Right atrium auricular region (tissue), 2 donors: ENCODE measurements at regions not wholly inside any gene's neighbourhood (a gene's known extent, or its start where the extent isn't known, plus 50 kb on each side); places are given as distances from the start of the nearest gene placed in this dataset.

Source experiments
- DNase-seq: peaks from one replicate; pipeline ENCODE4 v3.0.0-alpha.2; 2019; ENCODE audit warnings: low spot score
- H3K27ac ChIP-seq, 2 donors: fragments of 200-600 bp; sonication (generic); 1 replicate in 1 of 2; 2 replicates in 1 of 2; pipeline ENCODE4 v1.5.1; 2016 to 2019
- H3K27me3 ChIP-seq, 2 donors: fragments of 200-600 bp; sonication (generic); one replicate each; pipeline versions ENCODE4 v1.5.1 to v1.6.0; 2017 to 2019
- H3K36me3 ChIP-seq: fragments of 200-600 bp; sonication (generic); one replicate; pipeline ENCODE4 v1.5.1; 2016
- H3K4me1 ChIP-seq, 2 donors: fragments of 200-600 bp; sonication (generic); one replicate each; pipeline versions ENCODE4 v1.5.1 to v1.6.0; 2017 to 2019
- H3K4me3 ChIP-seq, 2 donors: fragments of 200-600 bp; sonication (generic); 1 replicate in 1 of 2; 2 replicates in 1 of 2; pipeline ENCODE4 v1.5.1; 2017 to 2019; ENCODE audit warnings: mild to moderate bottlenecking in 1 of 2, moderate library complexity in 1 of 2
- H3K9me3 ChIP-seq, 2 donors: fragments of 200-600 bp; sonication (generic); one replicate each; pipeline ENCODE4 v1.5.1; 2019
- TF ChIP-seq, protein P1 (sequence below), 2 donors: fragments of 200-600 bp; sonication (generic); IDR thresholded peaks; one replicate each; pipeline ENCODE4 v1.5.1; 2019; ENCODE audit warnings: antibody characterized with exemption in 2 of 2

DNA sequence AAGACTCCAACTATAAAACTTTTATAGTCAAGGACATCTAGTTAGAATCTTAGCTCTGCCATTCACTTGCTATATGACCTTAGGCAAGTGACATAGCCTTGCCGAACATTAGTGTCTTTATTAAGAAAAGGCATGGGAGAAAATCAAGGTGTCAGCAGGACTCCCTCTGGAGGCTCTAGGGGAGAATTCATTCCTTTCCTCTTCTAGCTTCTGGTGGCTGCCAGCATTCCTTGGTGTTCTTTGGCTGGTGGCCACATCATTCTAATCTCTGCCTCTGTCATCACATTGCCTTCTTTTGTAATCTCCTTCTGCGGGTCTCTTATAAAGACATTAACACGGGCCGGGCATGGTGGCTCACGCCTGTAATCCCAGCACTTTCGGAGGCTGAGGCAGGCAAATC, 99.8 kb downstream of the PPP1R2C start:
- no peaks in the 10 kb centered on the region for H3K4me1 ChIP-seq

DNA sequence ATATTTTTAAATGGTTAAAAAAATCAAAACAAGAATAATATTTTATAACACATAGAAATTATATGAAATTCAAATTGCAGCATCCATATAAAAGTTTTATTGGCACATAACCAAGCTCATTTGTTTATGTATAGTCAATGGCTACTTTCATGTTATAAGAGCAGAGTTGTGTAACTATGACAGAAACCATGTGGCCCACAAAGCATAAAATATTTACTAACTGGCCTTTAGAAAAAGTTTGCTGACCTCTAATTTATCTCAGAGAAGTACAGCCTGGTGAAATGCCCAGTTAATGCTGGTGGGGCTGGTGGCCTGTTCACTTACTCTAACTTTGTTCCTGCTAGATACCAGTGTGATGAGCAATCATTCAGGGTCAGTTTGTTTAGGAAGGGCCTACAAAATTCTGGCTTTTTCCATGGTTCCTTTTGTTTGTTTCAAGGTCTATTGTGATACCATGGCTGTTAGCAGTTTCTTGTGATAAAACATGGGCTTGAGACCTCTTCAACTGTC, 104.6 kb downstream of the PPP1R2C start:
- no peak for DNase-seq
- Histone ChIP-seq H3K4me1 (no peaks in the 10 kb centered on the region), H3K36me3 (no peaks in the 10 kb centered on the region), H3K4me3 (no peak overlapping the region), H3K9me3 (peaks cover 0 to 7% of the 10 kb centered on the region in 2 donors), H3K27ac (no peak overlapping the region), H3K27me3 (no peaks in the 10 kb centered on the region)
- TF ChIP-seq, protein P1, sequence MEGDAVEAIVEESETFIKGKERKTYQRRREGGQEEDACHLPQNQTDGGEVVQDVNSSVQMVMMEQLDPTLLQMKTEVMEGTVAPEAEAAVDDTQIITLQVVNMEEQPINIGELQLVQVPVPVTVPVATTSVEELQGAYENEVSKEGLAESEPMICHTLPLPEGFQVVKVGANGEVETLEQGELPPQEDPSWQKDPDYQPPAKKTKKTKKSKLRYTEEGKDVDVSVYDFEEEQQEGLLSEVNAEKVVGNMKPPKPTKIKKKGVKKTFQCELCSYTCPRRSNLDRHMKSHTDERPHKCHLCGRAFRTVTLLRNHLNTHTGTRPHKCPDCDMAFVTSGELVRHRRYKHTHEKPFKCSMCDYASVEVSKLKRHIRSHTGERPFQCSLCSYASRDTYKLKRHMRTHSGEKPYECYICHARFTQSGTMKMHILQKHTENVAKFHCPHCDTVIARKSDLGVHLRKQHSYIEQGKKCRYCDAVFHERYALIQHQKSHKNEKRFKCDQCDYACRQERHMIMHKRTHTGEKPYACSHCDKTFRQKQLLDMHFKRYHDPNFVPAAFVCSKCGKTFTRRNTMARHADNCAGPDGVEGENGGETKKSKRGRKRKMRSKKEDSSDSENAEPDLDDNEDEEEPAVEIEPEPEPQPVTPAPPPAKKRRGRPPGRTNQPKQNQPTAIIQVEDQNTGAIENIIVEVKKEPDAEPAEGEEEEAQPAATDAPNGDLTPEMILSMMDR (IDR thresholded peaks at IDR 0.05): no peak

More for the DNA sequence above, 99.8 kb downstream of the PPP1R2C start:
- no peak for DNase-seq
- Histone ChIP-seq H3K4me3 (no peak overlapping the region), H3K9me3 (no peaks in the 10 kb centered on the region), H3K27me3 (no peaks in the 10 kb centered on the region), H3K36me3 (no peaks in the 10 kb centered on the region), H3K27ac (no peak overlapping the region)
- TF ChIP-seq, protein P1 (IDR thresholded peaks at IDR 0.05): no peak

DNA sequence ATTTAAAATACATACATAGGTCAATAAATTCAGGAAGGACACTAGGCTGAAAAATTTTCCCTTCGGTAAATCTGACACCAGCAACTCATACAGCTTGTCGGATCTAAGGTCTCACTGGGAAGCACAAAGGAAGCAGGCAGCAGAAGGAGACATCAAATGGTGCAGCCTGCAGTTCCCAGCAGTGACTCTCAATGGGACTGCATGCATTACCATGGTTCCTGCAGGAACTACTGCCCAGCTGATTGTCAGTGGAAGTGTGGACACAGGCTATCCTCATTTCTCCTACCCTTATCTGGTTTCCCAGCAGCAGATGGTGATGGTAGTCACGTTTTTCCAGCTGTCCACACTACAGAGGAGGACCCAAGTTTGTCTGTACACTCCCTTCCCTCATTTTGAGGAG, 113.3 kb downstream of the PPP1R2C start:
- no peak overlapping the region for H3K4me3 ChIP-seq
- TF ChIP-seq, protein P1 (IDR thresholded peaks at IDR 0.05): no peak
- no peak for DNase-seq

DNA sequence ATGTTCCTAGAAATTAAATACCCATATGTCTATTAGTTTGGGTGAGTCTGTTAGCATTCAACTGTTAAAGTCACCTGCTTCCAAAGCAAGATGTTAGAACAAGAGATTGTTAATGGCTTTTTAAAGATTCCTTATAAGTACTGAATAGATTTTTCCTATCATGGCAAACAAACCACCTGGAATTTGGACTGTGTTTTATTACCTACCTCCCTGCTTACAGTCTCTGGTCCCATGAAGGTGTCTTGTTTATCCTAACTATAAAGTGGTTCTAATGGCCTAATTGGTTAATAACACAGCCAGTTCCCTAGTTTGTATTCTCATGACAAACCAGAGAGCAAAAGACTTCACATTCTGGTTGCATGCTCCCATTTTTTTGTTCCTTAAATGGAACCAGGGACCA, 149.5 kb downstream of the PPP1R2C start:
- Histone ChIP-seq H3K9me3 (no peaks in the 10 kb centered on the region), H3K36me3 (no peaks in the 10 kb centered on the region), H3K27me3 (no peaks in the 10 kb centered on the region), H3K4me1 (no peaks in the 10 kb centered on the region), H3K27ac (no peak overlapping the region), H3K4me3 (no peak overlapping the region)
- no peak for DNase-seq
- TF ChIP-seq, protein P1 (IDR thresholded peaks at IDR 0.05): no peak

More for the DNA sequence above, 113.3 kb downstream of the PPP1R2C start:
- H3K27ac ChIP-seq: no peak overlapping the region
- no peaks in the 10 kb centered on the region for H3K4me1 ChIP-seq
- H3K36me3 ChIP-seq: no peaks in the 10 kb centered on the region
- H3K9me3 ChIP-seq: peaks cover 0 to under 1% of the 10 kb centered on the region in 2 donors
- H3K27me3 ChIP-seq: no peaks in the 10 kb centered on the region

DNA sequence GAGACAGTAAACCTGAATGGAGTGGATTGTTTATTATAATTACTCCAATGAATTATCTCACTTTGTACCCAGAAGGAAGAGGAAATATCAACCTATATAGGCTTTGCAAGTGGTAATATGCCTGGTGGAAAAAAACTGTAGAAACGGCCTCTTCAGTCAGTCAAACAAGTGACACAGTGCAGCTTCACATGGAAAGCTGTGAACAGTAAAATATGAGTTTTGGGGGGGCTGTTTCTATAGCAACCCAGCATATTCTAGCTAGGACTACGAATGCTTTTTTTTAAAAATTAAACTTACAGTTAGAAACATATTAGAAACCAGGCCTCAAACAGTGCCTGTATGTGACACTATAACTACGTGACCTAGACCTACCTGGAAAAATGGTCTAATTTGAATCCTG, 150.1 kb downstream of the PPP1R2C start:
- H3K9me3 ChIP-seq: no peaks in the 10 kb centered on the region
- H3K27ac ChIP-seq: no peak overlapping the region
- H3K27me3 ChIP-seq: no peaks in the 10 kb centered on the region
- TF ChIP-seq, protein P1 (IDR thresholded peaks at IDR 0.05): no peak
- no peaks in the 10 kb centered on the region for H3K36me3 ChIP-seq
- H3K4me3 ChIP-seq: no peak overlapping the region
- DNase-seq: no peak
- no peaks in the 10 kb centered on the region for H3K4me1 ChIP-seq

DNA sequence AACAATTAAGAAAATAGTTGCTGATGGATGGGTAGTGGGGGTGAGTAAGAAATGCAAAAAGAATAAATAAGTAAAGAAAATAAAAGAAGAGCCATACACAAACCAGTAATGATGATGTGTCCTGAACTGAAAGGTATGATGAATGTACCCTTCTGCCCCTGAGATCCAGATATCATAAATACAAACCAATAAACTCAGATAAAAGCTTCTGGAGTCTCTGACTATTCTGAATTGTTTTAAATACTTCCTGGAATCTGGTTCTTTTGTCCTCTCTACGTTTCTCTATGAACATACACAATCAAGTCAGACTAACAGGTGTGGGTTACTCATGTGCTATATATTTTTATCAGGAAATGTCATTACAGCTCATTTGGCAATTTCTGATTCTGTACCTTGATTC, 153.4 kb downstream of the PPP1R2C start:
- Histone ChIP-seq H3K9me3 (no peaks in the 10 kb centered on the region), H3K27ac (no peak overlapping the region), H3K36me3 (no peaks in the 10 kb centered on the region), H3K4me1 (no peaks in the 10 kb centered on the region), H3K4me3 (no peak overlapping the region), H3K27me3 (peaks cover 0 to 1% of the 10 kb centered on the region in 2 donors)
- TF ChIP-seq, protein P1 (IDR thresholded peaks at IDR 0.05): no peak
- DNase-seq: no peak
